ENCODE measurements at regions not wholly inside any gene's neighbourhood (a gene's known extent, or its start where the extent isn't known, plus 50 kb on each side); places are given as distances from the start of the nearest gene placed in this dataset.

- CTCF ChIA-PET: interaction anchor here (0.6 kb wide), 1 partner anchor 327 kb away, joined by 3 read pairs; no protein-coding TSS in a partner anchor
These were observed 119.6 kb upstream of the EPHA3 start for GRCh38 chr3:88987776-88988175.

More at GRCh38 chr3:88987776-88988175, 119.6 kb upstream of the EPHA3 start:
- H3K4me2 ChIP-seq (ENCODE audit: low read depth, low read length): no peak overlapping the region
- no peak overlapping the region for H4K5ac ChIP-seq (ENCODE audit: low read depth, low read length)
- H4K91ac ChIP-seq (ENCODE audit: insufficient read depth, low read depth, low read length): no peak overlapping the region
- no peak overlapping the region for H3K23ac ChIP-seq (ENCODE audit: low read depth, low read length)
- H3K27ac ChIP-seq (ENCODE audit: insufficient read depth, low read length): no peak overlapping the region
- no peak overlapping the region for H3K18ac ChIP-seq (ENCODE audit: low read depth, low read length)
- H2AFZ ChIP-seq (replicated peaks; ENCODE audit: low read length, poor library complexity): no peak overlapping the region
- ATAC-seq (ENCODE audit: low read depth) (peak; percentile 32; the same call in 1 of the 2 replicates), DNase-seq (no peak)
- H4K8ac ChIP-seq (ENCODE audit: low read depth in 2 of 2, low read length in 2 of 2): no peak overlapping the region
- H3K4me3 ChIP-seq (ENCODE audit: insufficient read depth, low read depth, low read length): no peak overlapping the region
- POLR2A ChIA-PET (ENCODE audit: unreplicated experiment): no interaction called here
- no peaks in the 10 kb centered on the region for H3K79me1 ChIP-seq (ENCODE audit: low read depth in 1 of 2, low read length in 2 of 2)
- no peaks in the 10 kb centered on the region for H3K36me3 ChIP-seq (ENCODE audit: control insufficient read depth, insufficient read depth, low read length)
- H3K14ac ChIP-seq (replicated peaks; ENCODE audit: low read depth, low read length): no peak overlapping the region
- no peaks in the 10 kb centered on the region for H3K9me3 ChIP-seq (ENCODE audit: control insufficient read depth, insufficient read depth, low read length)
- no peak overlapping the region for H3K9ac ChIP-seq (ENCODE audit: low read depth, low read length)
- H2BK15ac ChIP-seq (ENCODE audit: low read depth, low read length): no peak overlapping the region
- dilution Hi-C loops (cut with HindIII; ENCODE audit: low sequenced_read_pairs, unreplicated experiment): no loop called here
- H2AK9ac ChIP-seq (replicated peaks; ENCODE audit: low read depth, low read length, poor library complexity): no peak overlapping the region
- TF ChIP-seq CEBPB (IDR thresholded peaks at IDR 0.05; ENCODE audit: low read depth, low read length): no peak
- TF ChIP-seq CHD1 (IDR thresholded peaks at IDR 0.05; ENCODE audit: low read depth, low read length): no peak
- TF ChIP-seq BHLHE40 (IDR thresholded peaks at IDR 0.05; ENCODE audit: low read depth, low read length): no peak
- no peak for TF ChIP-seq FOS (IDR thresholded peaks at IDR 0.05; ENCODE audit: low read depth, low read length)
- TF ChIP-seq SMC3 (IDR thresholded peaks at IDR 0.05; ENCODE audit: low read depth, low read length): no peak
- no peak for TF ChIP-seq NFE2L2 (IDR thresholded peaks at IDR 0.05; ENCODE audit: low read depth, low read length)
- no peak for TF ChIP-seq RFX5 (IDR thresholded peaks at IDR 0.05; ENCODE audit: low read depth, low read length)
- TF ChIP-seq MXI1 (IDR thresholded peaks at IDR 0.05; ENCODE audit: borderline replicate concordance, low read depth, low read length): no peak
- no peak for TF ChIP-seq RCOR1 (IDR thresholded peaks at IDR 0.05; ENCODE audit: insufficient replicate concordance, low read length)
- TF ChIP-seq POLR2A (IDR thresholded peaks at IDR 0.05; ENCODE audit: low read depth, low read length): no peak
- TF ChIP-seq CTCF (conservative IDR thresholded peaks at IDR 0.05; ENCODE audit: low read depth, low read length): no peak
- TF ChIP-seq MAFK (IDR thresholded peaks at IDR 0.05; ENCODE audit: low read depth, low read length): no peak
- no peak for TF ChIP-seq RAD21 (IDR thresholded peaks at IDR 0.05; ENCODE audit: low read length)
- H4K20me1 ChIP-seq (ENCODE audit: insufficient read depth, low read length): no peaks in the 10 kb centered on the region
- intact Hi-C loops (cut with micrococcal nuclease): no loop called here
- H3K4ac ChIP-seq (ENCODE audit: low read depth, low read length): no peak overlapping the region
- no peak overlapping the region for H3K56ac ChIP-seq (ENCODE audit: extremely low read depth, insufficient read depth, low read length)
- H2BK5ac ChIP-seq (ENCODE audit: low read depth, low read length, poor library complexity, severe bottlenecking): no peak overlapping the region
- H3K9me1 ChIP-seq (ENCODE audit: insufficient read depth, low read length): no peaks in the 10 kb centered on the region
- H2AK5ac ChIP-seq (ENCODE audit: low read depth, low read length): no peak overlapping the region
- in situ Hi-C loops (cut with MboI; ENCODE audit: low sequenced_read_pairs): no loop called here
- H3K27me3 ChIP-seq (ENCODE audit: control insufficient read depth, insufficient read depth, low read length): no peaks in the 10 kb centered on the region
- H3K4me1 ChIP-seq (ENCODE audit: control insufficient read depth, insufficient read depth, low read length): no peaks in the 10 kb centered on the region; the same call in 1 of the 2 replicates
- no peak overlapping the region for H2BK20ac ChIP-seq (ENCODE audit: low read depth, low read length)
- no peak overlapping the region for H2BK120ac ChIP-seq (ENCODE audit: low read depth, low read length)
- no TSS peak for BruUV-seq (replicated peaks)

Data from IMR-90 (cell line).